SK-N-SH (cell line): ENCODE measurements at regions not wholly inside any gene's neighbourhood (a gene's known extent, or its start where the extent isn't known, plus 50 kb on each side); places are given as distances from the start of the nearest gene placed in this dataset.

Experiments used
- CTCF ChIP-seq: fragments of 200-600 bp; sonication (generic); IDR thresholded peaks from 2 replicates; pipeline ENCODE4 v1.6.1; 2017; ENCODE audit warnings: antibody characterized with exemption, mild to moderate bottlenecking, moderate library complexity
- FOSL2 ChIP-seq: IDR thresholded peaks from 2 replicates; pipeline ENCODE4 v1.4.0; 2012; ENCODE audit warnings: low read depth, mild to moderate bottlenecking, moderate library complexity, borderline replicate concordance
- FOXM1 ChIP-seq: IDR thresholded peaks from 2 replicates; pipeline ENCODE4 v1.4.0; 2012; ENCODE audit warnings: low read depth, mild to moderate bottlenecking
- GABPA ChIP-seq: IDR thresholded peaks from 2 replicates; pipeline ENCODE4 v1.4.0; 2012; ENCODE audit warnings: low read depth, mild to moderate bottlenecking
- MXI1 ChIP-seq: IDR thresholded peaks from 2 replicates; pipeline ENCODE4 v1.6.1; 2012; ENCODE audit warnings: mild to moderate bottlenecking, low read depth, low read length, improper control_type of control experiment
- POLR2AphosphoS5 ChIP-seq: IDR thresholded peaks from 2 replicates; pipeline ENCODE4 v1.6.1; 2012; ENCODE audit warnings: low read depth, low read length
- RAD21 ChIP-seq: IDR thresholded peaks from 2 replicates; pipeline ENCODE4 v1.6.1; 2012; ENCODE audit warnings: mild to moderate bottlenecking, low read length
- SMC3 ChIP-seq: IDR thresholded peaks from 2 replicates; pipeline ENCODE4 v1.6.1; 2012; ENCODE audit warnings: low read depth, low read length, improper control_type of control experiment
- TAF1 ChIP-seq: IDR thresholded peaks from 2 replicates; pipeline ENCODE4 v1.6.1; 2012; ENCODE audit warnings: low read depth, mild to moderate bottlenecking, low read length, moderate library complexity, borderline replicate concordance
- TF ChIP-seq, protein P1 (sequence below): IDR thresholded peaks from 2 replicates; pipeline ENCODE4 v1.4.0; 2012; ENCODE audit warnings: low read depth, borderline replicate concordance
- TF ChIP-seq, protein P2 (sequence below): IDR thresholded peaks from 2 replicates; pipeline ENCODE4 v1.6.1; 2012; ENCODE audit warnings: mild to moderate bottlenecking, low read depth, low read length, moderate library complexity
- TF ChIP-seq, protein P3 (sequence below): fragments of 150-350 bp; IDR thresholded peaks from 2 replicates; pipeline ENCODE4 v1.6.1; 2016; ENCODE audit warnings: mild to moderate bottlenecking, low read depth, low read length
- TF ChIP-seq, protein P4 (sequence below): fragments of 150-350 bp; IDR thresholded peaks from 2 replicates; pipeline ENCODE4 v1.6.1; 2017; ENCODE audit warnings: antibody characterized with exemption, low read length, low read depth, borderline replicate concordance

GRCh38 chr2:15832030-15832709 is 108.2 kb upstream of the MYCN start:
- TF ChIP-seq TAF1 (no peak), POLR2AphosphoS5 (no peak), FOSL2 (no peak), MXI1 (no peak), CTCF (no peak), GABPA (no peak), SMC3 (no peak), FOXM1 (no peak), RAD21 (no peak)
- TF ChIP-seq, protein P1, sequence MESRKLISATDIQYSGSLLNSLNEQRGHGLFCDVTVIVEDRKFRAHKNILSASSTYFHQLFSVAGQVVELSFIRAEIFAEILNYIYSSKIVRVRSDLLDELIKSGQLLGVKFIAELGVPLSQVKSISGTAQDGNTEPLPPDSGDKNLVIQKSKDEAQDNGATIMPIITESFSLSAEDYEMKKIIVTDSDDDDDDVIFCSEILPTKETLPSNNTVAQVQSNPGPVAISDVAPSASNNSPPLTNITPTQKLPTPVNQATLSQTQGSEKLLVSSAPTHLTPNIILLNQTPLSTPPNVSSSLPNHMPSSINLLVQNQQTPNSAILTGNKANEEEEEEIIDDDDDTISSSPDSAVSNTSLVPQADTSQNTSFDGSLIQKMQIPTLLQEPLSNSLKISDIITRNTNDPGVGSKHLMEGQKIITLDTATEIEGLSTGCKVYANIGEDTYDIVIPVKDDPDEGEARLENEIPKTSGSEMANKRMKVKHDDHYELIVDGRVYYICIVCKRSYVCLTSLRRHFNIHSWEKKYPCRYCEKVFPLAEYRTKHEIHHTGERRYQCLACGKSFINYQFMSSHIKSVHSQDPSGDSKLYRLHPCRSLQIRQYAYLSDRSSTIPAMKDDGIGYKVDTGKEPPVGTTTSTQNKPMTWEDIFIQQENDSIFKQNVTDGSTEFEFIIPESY = no peak
- TF ChIP-seq, protein P2, sequence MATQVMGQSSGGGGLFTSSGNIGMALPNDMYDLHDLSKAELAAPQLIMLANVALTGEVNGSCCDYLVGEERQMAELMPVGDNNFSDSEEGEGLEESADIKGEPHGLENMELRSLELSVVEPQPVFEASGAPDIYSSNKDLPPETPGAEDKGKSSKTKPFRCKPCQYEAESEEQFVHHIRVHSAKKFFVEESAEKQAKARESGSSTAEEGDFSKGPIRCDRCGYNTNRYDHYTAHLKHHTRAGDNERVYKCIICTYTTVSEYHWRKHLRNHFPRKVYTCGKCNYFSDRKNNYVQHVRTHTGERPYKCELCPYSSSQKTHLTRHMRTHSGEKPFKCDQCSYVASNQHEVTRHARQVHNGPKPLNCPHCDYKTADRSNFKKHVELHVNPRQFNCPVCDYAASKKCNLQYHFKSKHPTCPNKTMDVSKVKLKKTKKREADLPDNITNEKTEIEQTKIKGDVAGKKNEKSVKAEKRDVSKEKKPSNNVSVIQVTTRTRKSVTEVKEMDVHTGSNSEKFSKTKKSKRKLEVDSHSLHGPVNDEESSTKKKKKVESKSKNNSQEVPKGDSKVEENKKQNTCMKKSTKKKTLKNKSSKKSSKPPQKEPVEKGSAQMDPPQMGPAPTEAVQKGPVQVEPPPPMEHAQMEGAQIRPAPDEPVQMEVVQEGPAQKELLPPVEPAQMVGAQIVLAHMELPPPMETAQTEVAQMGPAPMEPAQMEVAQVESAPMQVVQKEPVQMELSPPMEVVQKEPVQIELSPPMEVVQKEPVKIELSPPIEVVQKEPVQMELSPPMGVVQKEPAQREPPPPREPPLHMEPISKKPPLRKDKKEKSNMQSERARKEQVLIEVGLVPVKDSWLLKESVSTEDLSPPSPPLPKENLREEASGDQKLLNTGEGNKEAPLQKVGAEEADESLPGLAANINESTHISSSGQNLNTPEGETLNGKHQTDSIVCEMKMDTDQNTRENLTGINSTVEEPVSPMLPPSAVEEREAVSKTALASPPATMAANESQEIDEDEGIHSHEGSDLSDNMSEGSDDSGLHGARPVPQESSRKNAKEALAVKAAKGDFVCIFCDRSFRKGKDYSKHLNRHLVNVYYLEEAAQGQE = no peak
- TF ChIP-seq, protein P3, sequence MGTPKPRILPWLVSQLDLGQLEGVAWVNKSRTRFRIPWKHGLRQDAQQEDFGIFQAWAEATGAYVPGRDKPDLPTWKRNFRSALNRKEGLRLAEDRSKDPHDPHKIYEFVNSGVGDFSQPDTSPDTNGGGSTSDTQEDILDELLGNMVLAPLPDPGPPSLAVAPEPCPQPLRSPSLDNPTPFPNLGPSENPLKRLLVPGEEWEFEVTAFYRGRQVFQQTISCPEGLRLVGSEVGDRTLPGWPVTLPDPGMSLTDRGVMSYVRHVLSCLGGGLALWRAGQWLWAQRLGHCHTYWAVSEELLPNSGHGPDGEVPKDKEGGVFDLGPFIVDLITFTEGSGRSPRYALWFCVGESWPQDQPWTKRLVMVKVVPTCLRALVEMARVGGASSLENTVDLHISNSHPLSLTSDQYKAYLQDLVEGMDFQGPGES = no peak
- TF ChIP-seq, protein P4, sequence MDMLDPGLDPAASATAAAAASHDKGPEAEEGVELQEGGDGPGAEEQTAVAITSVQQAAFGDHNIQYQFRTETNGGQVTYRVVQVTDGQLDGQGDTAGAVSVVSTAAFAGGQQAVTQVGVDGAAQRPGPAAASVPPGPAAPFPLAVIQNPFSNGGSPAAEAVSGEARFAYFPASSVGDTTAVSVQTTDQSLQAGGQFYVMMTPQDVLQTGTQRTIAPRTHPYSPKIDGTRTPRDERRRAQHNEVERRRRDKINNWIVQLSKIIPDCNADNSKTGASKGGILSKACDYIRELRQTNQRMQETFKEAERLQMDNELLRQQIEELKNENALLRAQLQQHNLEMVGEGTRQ = no peak
